Caco-2 (cell line): ENCODE measurements at regions not wholly inside any gene's neighbourhood (a gene's known extent, or its start where the extent isn't known, plus 50 kb on each side); places are given as distances from the start of the nearest gene placed in this dataset.

Experiments
- BruUV-seq: library from RNA; stranded (reverse); fragments of 400-500 nt; replicated peaks from 2 replicates; lab custom pipeline; 2021; lab: Mats Ljungman, UMichigan
- CTCF ChIA-PET: fragments of 300-600 bp; sonication (Branson Sonifier 250); formaldehyde crosslinking; loops from one replicate; lab custom pipeline; 2022; ENCODE audit warnings: antibody characterized with exemption; lab: Charles Lee
- POLR2A ChIA-PET: fragments of 300-600 bp; sonication (Branson Sonifier 250); formaldehyde crosslinking; loops from one replicate; lab custom pipeline; 2022; ENCODE audit warnings: antibody characterized with exemption; lab: Charles Lee
- DNase-seq, 2 experiments: peaks; one replicate each; pipeline versions ENCODE4 v3.0.0 to v3.0.0-alpha.2; 2020 to 2022
- H3K27me3 ChIP-seq: replicated peaks from 2 replicates; pipeline ENCODE4 v1.6.0; 2011; ENCODE audit warnings: low read length; ENCODE audit not compliant: control insufficient read depth, insufficient read depth
- H3K36me3 ChIP-seq: 2 replicates; pipeline ENCODE4 v1.5.1; 2011; ENCODE audit warnings: low read length; ENCODE audit not compliant: control insufficient read depth, insufficient read depth
- H3K4me1 ChIP-seq: fragments of 250-450 bp; sonication (Bioruptor Pico); 2 replicates; pipeline ENCODE4 v1.5.1; 2020; ENCODE audit warnings: mild to moderate bottlenecking
- H3K4me3 ChIP-seq: 2 replicates; pipeline ENCODE4 v1.5.1; 2011; ENCODE audit warnings: low read depth, mild to moderate bottlenecking, control low read depth, low read length
- H3K9me3 ChIP-seq: fragments of 250-450 bp; sonication (Bioruptor Pico); 2 replicates; pipeline ENCODE4 v1.5.1; 2020; ENCODE audit warnings: mild to moderate bottlenecking, moderate library complexity
- H3K27ac Mint-ChIP-seq: one replicate; pipeline ENCODE4 v1.8.0; 2022; ENCODE audit warnings: mixed read lengths; ENCODE audit not compliant: unreplicated experiment
- H3K27me3 Mint-ChIP-seq: one replicate; pipeline ENCODE4 v1.8.0; 2022; ENCODE audit warnings: mixed read lengths; ENCODE audit not compliant: insufficient read depth, unreplicated experiment
- H3K36me3 Mint-ChIP-seq: one replicate; pipeline ENCODE4 v1.8.0; 2022; ENCODE audit warnings: mild to moderate bottlenecking, mixed read lengths; ENCODE audit not compliant: insufficient read depth, unreplicated experiment
- H3K4me1 Mint-ChIP-seq: one replicate; pipeline ENCODE4 v1.8.0; 2022; ENCODE audit warnings: low read depth, mixed read lengths; ENCODE audit not compliant: unreplicated experiment
- H3K4me3 Mint-ChIP-seq: one replicate; pipeline ENCODE4 v1.8.0; 2022; ENCODE audit warnings: mild to moderate bottlenecking, moderate library complexity, mixed read lengths; ENCODE audit not compliant: unreplicated experiment
- H3K9me3 Mint-ChIP-seq: one replicate; pipeline ENCODE4 v1.8.0; 2022; ENCODE audit warnings: mixed read lengths; ENCODE audit not compliant: unreplicated experiment
- CTCF ChIP-seq, 2 experiments: fragments of 200-600 bp in 1 of 2; IDR thresholded peaks; 1 replicate in 1 of 2; 2 replicates in 1 of 2; pipeline versions ENCODE4 v1.5.1 to v1.8.0; 2011 to 2022; ENCODE audit warnings: antibody characterized with exemption in 1 of 2, control low read depth in 1 of 2, inconsistent platforms in 1 of 2, low read depth in 1 of 2, low read length in 1 of 2, mild to moderate bottlenecking in 1 of 2, moderate library complexity in 1 of 2; ENCODE audit not compliant: insufficient read depth in 1 of 2, severe bottlenecking in 1 of 2, unreplicated experiment in 1 of 2
- intact Hi-C: fragments of 100-400 bp; cut with micrococcal nuclease; formaldehyde crosslinking; loops from one replicate; pipeline ENCODE4 v1.10.0; 2022; ENCODE audit not compliant: unreplicated experiment

- Histone ChIP-seq H3K9me3 (no peaks in the 10 kb centered on the region), H3K4me3 (no peak overlapping the region), H3K27me3 (no peaks in the 10 kb centered on the region), H3K36me3 (no peaks in the 10 kb centered on the region), H3K4me1 (no peaks in the 10 kb centered on the region)
- Mint-ChIP-seq H3K27me3 (peaks cover 6% of the 10 kb centered on the region), H3K4me3 (no peak overlapping the region), H3K36me3 (no peaks in the 10 kb centered on the region), H3K9me3 (no peaks in the 10 kb centered on the region), H3K27ac (no peak overlapping the region), H3K4me1 (no peaks in the 10 kb centered on the region)
- no TSS peak for BruUV-seq
- no peak for TF ChIP-seq CTCF (IDR thresholded peaks at IDR 0.05; ENCODE audit: insufficient read depth in 1 of 2, low read depth in 1 of 2, low read length in 1 of 2, severe bottlenecking in 1 of 2, unreplicated experiment in 1 of 2)
- ChIA-PET CTCF (no interaction called here), POLR2A (no interaction called here)
- intact Hi-C loops, result no loop called here
- no peak for DNase-seq
Measured at GRCh38 chr3:170773682-170774425, 96.1 kb downstream of the RPL22L1 start.

- intact Hi-C loops, result no loop called here
- CTCF ChIA-PET, result interaction anchor here (0.6 kb wide), 1 partner anchor 353 kb away, joined by 3 read pairs; the partner anchor contains the start of gene CLDN11
- peaks cover under 1% of the 10 kb centered on the region for H3K27me3 Mint-ChIP-seq
- no peak overlapping the region for H3K4me3 ChIP-seq
- BruUV-seq, result no TSS peak
- no peaks in the 10 kb centered on the region for H3K4me1 Mint-ChIP-seq
- H3K36me3 ChIP-seq, result no peaks in the 10 kb centered on the region
- H3K4me1 ChIP-seq, result no peaks in the 10 kb centered on the region
- no peak for TF ChIP-seq CTCF (IDR thresholded peaks at IDR 0.05; ENCODE audit: insufficient read depth in 1 of 2, low read depth in 1 of 2, low read length in 1 of 2, severe bottlenecking in 1 of 2, unreplicated experiment in 1 of 2)
- H3K4me3 Mint-ChIP-seq, result no peak overlapping the region
- no peaks in the 10 kb centered on the region for H3K27me3 ChIP-seq
- no peak for DNase-seq
- POLR2A ChIA-PET, result no interaction called here
- no peak overlapping the region for H3K27ac Mint-ChIP-seq
- no peaks in the 10 kb centered on the region for H3K9me3 Mint-ChIP-seq
- no peaks in the 10 kb centered on the region for H3K36me3 Mint-ChIP-seq
- no peaks in the 10 kb centered on the region for H3K9me3 ChIP-seq
Measured at GRCh38 chr3:170772175-170772574, 97.8 kb downstream of the RPL22L1 start.

- no TSS peak for BruUV-seq
- ChIA-PET POLR2A (no interaction called here), CTCF (no interaction called here)
- intact Hi-C loops, result no loop called here
- Histone ChIP-seq H3K36me3 (no peaks in the 10 kb centered on the region), H3K4me1 (no peaks in the 10 kb centered on the region), H3K4me3 (no peak overlapping the region), H3K9me3 (no peaks in the 10 kb centered on the region), H3K27me3 (no peaks in the 10 kb centered on the region)
- H3K27me3 Mint-ChIP-seq, result no peaks in the 10 kb centered on the region
- H3K4me1 Mint-ChIP-seq, result no peaks in the 10 kb centered on the region
- no peak overlapping the region for H3K4me3 Mint-ChIP-seq
- no peak for DNase-seq
- no peaks in the 10 kb centered on the region for H3K9me3 Mint-ChIP-seq
- H3K36me3 Mint-ChIP-seq, result no peaks in the 10 kb centered on the region
- TF ChIP-seq CTCF (IDR thresholded peaks at IDR 0.05; ENCODE audit: insufficient read depth in 1 of 2, low read depth in 1 of 2, low read length in 1 of 2, severe bottlenecking in 1 of 2, unreplicated experiment in 1 of 2), result no peak
- no peak overlapping the region for H3K27ac Mint-ChIP-seq
Measured at GRCh38 chr3:170768334-170768801, 101.6 kb downstream of the RPL22L1 start.
